NCI-H1417 treated with DMSO at 0.1 percent for 48 hours (cell line): ENCODE measurements at regions not wholly inside any gene's neighbourhood (a gene's known extent, or its start where the extent isn't known, plus 50 kb on each side); places are given as distances from the start of the nearest gene placed in this dataset.
"Not testable (repeated sequence)": the region's sequence is repeated elsewhere in the genome, so short reads cannot be mapped to it uniquely, and the experiment has no call there.

Experiments
- DNase-seq: peaks from one replicate; lab custom pipeline; 2025; lab: John Stamatoyannopoulos, UW

GRCh38 chr10:23955456-23956225 lies 253.3 kb upstream of the KIAA1217 start:
- DNase-seq, result no peak

- no peak for DNase-seq
Observed at GRCh38 chr10:23965123-23965522, 243.8 kb upstream of the KIAA1217 start.

GRCh38 chr10:23965880-23966279 lies 243.1 kb upstream of the KIAA1217 start:
- no peak for DNase-seq

GRCh38 chr10:23966504-23967051 lies 242.4 kb upstream of the KIAA1217 start:
- DNase-seq, result no peak

GRCh38 chr10:23968301-23968700 lies 240.6 kb upstream of the KIAA1217 start:
- no peak for DNase-seq

- DNase-seq, result no peak
Observed at GRCh38 chr10:23974746-23975272, 234.1 kb upstream of the KIAA1217 start.

- no peak for DNase-seq
Observed at GRCh38 chr10:23975431-23975830, 233.5 kb upstream of the KIAA1217 start.

- DNase-seq, result no peak
Observed at GRCh38 chr10:23976275-23976674, 232.7 kb upstream of the KIAA1217 start.

GRCh38 chr10:23978317-23978716 lies 230.6 kb upstream of the KIAA1217 start:
- DNase-seq, result no peak

- DNase-seq, result no peak
Observed at GRCh38 chr10:23980094-23980493, 228.8 kb upstream of the KIAA1217 start.

- no peak for DNase-seq
Observed at GRCh38 chr10:23981520-23982309, 227.2 kb upstream of the KIAA1217 start.

GRCh38 chr10:23984405-23984804 lies 224.5 kb upstream of the KIAA1217 start:
- not testable (repeated sequence) for DNase-seq

GRCh38 chr10:23988006-23988405 lies 220.9 kb upstream of the KIAA1217 start:
- no peak for DNase-seq

GRCh38 chr10:23994459-23995046 lies 214.4 kb upstream of the KIAA1217 start:
- no peak for DNase-seq

- no peak for DNase-seq
Observed at GRCh38 chr10:23999445-23999844, 209.5 kb upstream of the KIAA1217 start.

- DNase-seq, result no peak
Observed at GRCh38 chr10:24000271-24000813, 208.6 kb upstream of the KIAA1217 start.

- no peak for DNase-seq
Observed at GRCh38 chr10:24006741-24007140, 202.2 kb upstream of the KIAA1217 start.

GRCh38 chr10:24007359-24007758 lies 201.6 kb upstream of the KIAA1217 start:
- DNase-seq, result no peak

GRCh38 chr10:24008164-24009091 lies 200.5 kb upstream of the KIAA1217 start:
- DNase-seq, result no peak

- no peak for DNase-seq
Observed at GRCh38 chr10:24009115-24009514, 199.8 kb upstream of the KIAA1217 start.

GRCh38 chr10:24009736-24010135 lies 199.2 kb upstream of the KIAA1217 start:
- DNase-seq, result no peak
